Effector memory CD4-positive, alpha-beta T cell (primary cell): ENCODE measurements at regions not wholly inside any gene's neighbourhood (a gene's known extent, or its start where the extent isn't known, plus 50 kb on each side); places are given as distances from the start of the nearest gene placed in this dataset.

Source experiments
- DNase-seq, 3 donors: peaks; one replicate each; pipeline ENCODE4 v3.0.0-alpha.2; 2020
- H3K27ac ChIP-seq: 2 replicates; pipeline ENCODE4 v1.7.0; 2013; ENCODE audit warnings: mild to moderate bottlenecking, low read length, moderate library complexity; ENCODE audit not compliant: insufficient read depth, poor library complexity, severe bottlenecking
- H3K27me3 ChIP-seq: replicated peaks from 2 replicates; pipeline ENCODE4 v1.7.0; 2013; ENCODE audit warnings: mild to moderate bottlenecking, low read length; ENCODE audit not compliant: insufficient read depth, control insufficient read depth, poor library complexity, severe bottlenecking
- H3K36me3 ChIP-seq: 2 replicates; pipeline ENCODE4 v1.7.0; 2013; ENCODE audit warnings: mild to moderate bottlenecking, low read length, moderate library complexity; ENCODE audit not compliant: control insufficient read depth, insufficient read depth
- H3K4me1 ChIP-seq: 2 replicates; pipeline ENCODE4 v1.7.0; 2013; ENCODE audit warnings: low read length, mild to moderate bottlenecking; ENCODE audit not compliant: control insufficient read depth, insufficient read depth, poor library complexity, severe bottlenecking
- H3K4me3 ChIP-seq: 2 replicates; pipeline ENCODE4 v1.7.0; 2013; ENCODE audit warnings: low read length, low read depth, mild to moderate bottlenecking; ENCODE audit not compliant: insufficient read depth, poor library complexity, severe bottlenecking
- H3K9me3 ChIP-seq: 2 replicates; pipeline ENCODE4 v1.7.0; 2013; ENCODE audit warnings: mild to moderate bottlenecking, low read length, moderate library complexity; ENCODE audit not compliant: control insufficient read depth

GRCh38 chr4:164695650-164696049 is 58.3 kb upstream of the SMIM31 start:
- H3K4me3 ChIP-seq: no peak overlapping the region
- H3K27ac ChIP-seq: no peak overlapping the region
- H3K27me3 ChIP-seq: no peaks in the 10 kb centered on the region
- no peaks in the 10 kb centered on the region for H3K9me3 ChIP-seq
- no peaks in the 10 kb centered on the region for H3K36me3 ChIP-seq
- DNase-seq: no peak
- no peaks in the 10 kb centered on the region for H3K4me1 ChIP-seq

- no peaks in the 10 kb centered on the region for H3K27me3 ChIP-seq
- no peak overlapping the region for H3K27ac ChIP-seq
- H3K4me1 ChIP-seq: no peaks in the 10 kb centered on the region
- no peak overlapping the region for H3K4me3 ChIP-seq
- H3K9me3 ChIP-seq: no peaks in the 10 kb centered on the region
- no peaks in the 10 kb centered on the region for H3K36me3 ChIP-seq
- DNase-seq: no peak
Observed at GRCh38 chr4:164700471-164700870, 53.5 kb upstream of the SMIM31 start.

- no peaks in the 10 kb centered on the region for H3K9me3 ChIP-seq
- no peak overlapping the region for H3K27ac ChIP-seq
- H3K4me3 ChIP-seq: no peak overlapping the region
- no peak for DNase-seq
- no peaks in the 10 kb centered on the region for H3K27me3 ChIP-seq
- no peaks in the 10 kb centered on the region for H3K4me1 ChIP-seq
- H3K36me3 ChIP-seq: no peaks in the 10 kb centered on the region
Observed at GRCh38 chr4:164701665-164702064, 52.3 kb upstream of the SMIM31 start.
